WTC11 (cell line): ENCODE measurements at regions not wholly inside any gene's neighbourhood (a gene's known extent, or its start where the extent isn't known, plus 50 kb on each side); places are given as distances from the start of the nearest gene placed in this dataset.

Experiments
- ATAC-seq: fragments of 200-7000 bp; cut with Tn5 transposase; 2 replicates; pipeline ENCODE4 v1.10.0; 2021; ENCODE audit warnings: mild to moderate bottlenecking, moderate library complexity
- CTCF ChIA-PET: fragments of 300-600 bp; sonication (Branson Sonifier 250); formaldehyde crosslinking; loops from one replicate; lab custom pipeline; 2021; ENCODE audit warnings: antibody characterized with exemption; lab: Charles Lee
- POLR2A ChIA-PET: fragments of 350-600 bp; sonication (Branson Sonifier 250); formaldehyde crosslinking; loops from one replicate; lab custom pipeline; 2021; ENCODE audit warnings: antibody characterized with exemption; lab: Charles Lee
- DNase-seq: peaks from one replicate; pipeline ENCODE4 v3.0.0; 2021; ENCODE audit warnings: low spot score
- H3K27ac Mint-ChIP-seq: 2 replicates; pipeline ENCODE4 v1.8.0; 2021; ENCODE audit warnings: mixed read lengths
- H3K27me3 Mint-ChIP-seq: 2 replicates; pipeline ENCODE4 v1.8.0; 2021; ENCODE audit warnings: low read depth, mild to moderate bottlenecking, moderate library complexity, mixed read lengths
- H3K36me3 Mint-ChIP-seq: 2 replicates; pipeline ENCODE4 v1.8.0; 2021; ENCODE audit warnings: mixed read lengths
- H3K4me1 Mint-ChIP-seq: 2 replicates; pipeline ENCODE4 v1.8.0; 2022; ENCODE audit warnings: mixed read lengths
- H3K4me3 Mint-ChIP-seq: 2 replicates; pipeline ENCODE4 v1.8.0; 2021; ENCODE audit warnings: mild to moderate bottlenecking, moderate library complexity, mixed read lengths
- H3K9me3 Mint-ChIP-seq: 2 replicates; pipeline ENCODE4 v1.8.0; 2021; ENCODE audit warnings: mixed read lengths
- AR ChIP-seq: fragments of 250-450 bp; sonication (Bioruptor Pico); IDR thresholded peaks from 2 replicates; pipeline ENCODE4 v1.9.0; 2021; ENCODE audit warnings: mild to moderate bottlenecking
- ATF1 ChIP-seq: sonication (generic); formaldehyde crosslinking; IDR thresholded peaks from 2 replicates; pipeline ENCODE4 v1.8.1; 2023; ENCODE audit warnings: mild to moderate bottlenecking, moderate library complexity, missing genetic modification reagents
- ATF2 ChIP-seq: sonication (generic); formaldehyde crosslinking; IDR thresholded peaks from 2 replicates; pipeline ENCODE4 v1.8.1; 2022; ENCODE audit warnings: low read depth, missing genetic modification reagents, borderline replicate concordance
- ATF3 ChIP-seq: sonication (generic); formaldehyde crosslinking; conservative IDR thresholded peaks from 2 replicates; pipeline ENCODE4 v1.8.1; 2022; ENCODE audit warnings: mild to moderate bottlenecking, missing genetic modification reagents
- ATF6 ChIP-seq: sonication (generic); formaldehyde crosslinking; IDR thresholded peaks from 2 replicates; pipeline ENCODE4 v1.8.1; 2023; ENCODE audit warnings: mild to moderate bottlenecking, missing genetic modification reagents
- CREB1 ChIP-seq: sonication (generic); formaldehyde crosslinking; IDR thresholded peaks from 2 replicates; pipeline ENCODE4 v1.8.0; 2023; ENCODE audit warnings: mild to moderate bottlenecking, missing genetic modification reagents
- FOXK1 ChIP-seq: sonication (generic); formaldehyde crosslinking; IDR thresholded peaks from 2 replicates; pipeline ENCODE4 v1.8.0; 2022; ENCODE audit warnings: mild to moderate bottlenecking, moderate library complexity, missing genetic modification reagents
- GABPB1 ChIP-seq: sonication (generic); formaldehyde crosslinking; IDR thresholded peaks from 2 replicates; pipeline ENCODE4 v1.8.1; 2023; ENCODE audit warnings: mild to moderate bottlenecking, missing genetic modification reagents
- GRHL2 ChIP-seq: fragments of 250-450 bp; sonication (Bioruptor Pico); IDR thresholded peaks from 2 replicates; pipeline ENCODE4 v1.8.0; 2022; ENCODE audit warnings: mild to moderate bottlenecking, moderate library complexity; ENCODE audit not compliant: insufficient replicate concordance, severe bottlenecking
- IRF2 ChIP-seq: sonication (generic); formaldehyde crosslinking; IDR thresholded peaks from 2 replicates; pipeline ENCODE4 v1.8.0; 2022; ENCODE audit warnings: low read depth, missing genetic modification reagents, borderline replicate concordance
- JUN ChIP-seq: sonication (generic); formaldehyde crosslinking; IDR thresholded peaks from 2 replicates; pipeline ENCODE4 v1.8.0; 2023; ENCODE audit warnings: mild to moderate bottlenecking, missing genetic modification reagents
- MAX ChIP-seq: sonication (generic); formaldehyde crosslinking; IDR thresholded peaks from 2 replicates; pipeline ENCODE4 v1.8.0; 2022; ENCODE audit warnings: mild to moderate bottlenecking, missing genetic modification reagents
- MLX ChIP-seq: sonication (generic); formaldehyde crosslinking; IDR thresholded peaks from 2 replicates; pipeline ENCODE4 v1.8.1; 2023; ENCODE audit warnings: mild to moderate bottlenecking, missing genetic modification reagents, moderate library complexity
- MXD4 ChIP-seq: fragments of 250-450 bp; sonication (Bioruptor Pico); IDR thresholded peaks from 2 replicates; pipeline ENCODE4 v1.8.0; 2021; ENCODE audit warnings: mild to moderate bottlenecking, moderate library complexity, borderline replicate concordance
- NFATC4 ChIP-seq: fragments of 250-450 bp; sonication (Bioruptor Pico); IDR thresholded peaks from 2 replicates; pipeline ENCODE4 v1.9.0; 2021; ENCODE audit warnings: mild to moderate bottlenecking
- NFE2L1 ChIP-seq: sonication (generic); formaldehyde crosslinking; IDR thresholded peaks from 2 replicates; pipeline ENCODE4 v1.8.1; 2023; ENCODE audit warnings: missing genetic modification reagents
- NR3C1 ChIP-seq: sonication (generic); formaldehyde crosslinking; conservative IDR thresholded peaks from 2 replicates; pipeline ENCODE4 v1.8.1; 2023; ENCODE audit warnings: low read depth, mild to moderate bottlenecking, missing genetic modification reagents
- PREB ChIP-seq: sonication (generic); formaldehyde crosslinking; IDR thresholded peaks from 2 replicates; pipeline ENCODE4 v1.8.1; 2022; ENCODE audit warnings: mild to moderate bottlenecking, missing genetic modification reagents, moderate library complexity, borderline replicate concordance
- TP53 ChIP-seq: sonication (generic); formaldehyde crosslinking; IDR thresholded peaks from 2 replicates; pipeline ENCODE4 v1.8.1; 2023; ENCODE audit warnings: mild to moderate bottlenecking, missing genetic modification reagents
- USF1 ChIP-seq: sonication (generic); formaldehyde crosslinking; IDR thresholded peaks from 2 replicates; pipeline ENCODE4 v1.8.0; 2022; ENCODE audit warnings: mild to moderate bottlenecking, missing genetic modification reagents
- USF2 ChIP-seq: sonication (generic); formaldehyde crosslinking; IDR thresholded peaks from 2 replicates; pipeline ENCODE4 v1.8.1; 2023; ENCODE audit warnings: mild to moderate bottlenecking, missing genetic modification reagents, moderate library complexity
- ZBTB21 ChIP-seq: sonication (generic); formaldehyde crosslinking; IDR thresholded peaks from 2 replicates; pipeline ENCODE4 v1.8.1; 2023; ENCODE audit warnings: mild to moderate bottlenecking, missing genetic modification reagents, borderline replicate concordance
- ZMAT4 ChIP-seq: fragments of 250-450 bp; sonication (Bioruptor Pico); IDR thresholded peaks from 2 replicates; pipeline ENCODE4 v1.9.0; 2021; ENCODE audit warnings: mild to moderate bottlenecking
- ZNF219 ChIP-seq: sonication (generic); formaldehyde crosslinking; IDR thresholded peaks from 2 replicates; pipeline ENCODE4 v1.8.0; 2023; ENCODE audit warnings: missing genetic modification reagents, mild to moderate bottlenecking, borderline replicate concordance
- ZNF396 ChIP-seq: fragments of 250-450 bp; sonication (Bioruptor Pico); IDR thresholded peaks from 2 replicates; pipeline ENCODE4 v1.8.0; 2021; ENCODE audit warnings: mild to moderate bottlenecking, moderate library complexity, borderline replicate concordance

- ATAC-seq = no peak
- H3K36me3 Mint-ChIP-seq = no peaks in the 10 kb centered on the region
- no peaks in the 10 kb centered on the region for H3K4me1 Mint-ChIP-seq
- no peak overlapping the region for H3K4me3 Mint-ChIP-seq
- no peak for DNase-seq
- H3K27ac Mint-ChIP-seq = no peak overlapping the region
- TF ChIP-seq TP53 (CRISPR knock-in tag) = no peak
- no peak for TF ChIP-seq NFE2L1 (CRISPR knock-in tag)
- no peak for TF ChIP-seq NFATC4
- no peak for TF ChIP-seq ATF2
- no peak for TF ChIP-seq GABPB1 (CRISPR knock-in tag)
- TF ChIP-seq PREB = no peak
- no peak for TF ChIP-seq ZBTB21 (CRISPR knock-in tag)
- no peak for TF ChIP-seq NR3C1
- no peak for TF ChIP-seq MAX (CRISPR knock-in tag)
- no peak for TF ChIP-seq FOXK1 (CRISPR knock-in tag)
- TF ChIP-seq, all 79 proteins: peak for 0
- no peaks in the 10 kb centered on the region for H3K9me3 Mint-ChIP-seq
- CTCF ChIA-PET = no interaction called here
- H3K27me3 Mint-ChIP-seq = no peaks in the 10 kb centered on the region
- POLR2A ChIA-PET = no interaction called here
Measured at GRCh38 chr14:39841088-39841487, 408.9 kb upstream of the FBXO33 start.

- H3K27ac Mint-ChIP-seq = no peak overlapping the region
- TF ChIP-seq ZMAT4 = no peak
- no peak for TF ChIP-seq CREB1 (CRISPR knock-in tag)
- TF ChIP-seq MLX (CRISPR knock-in tag) = no peak
- no peak for TF ChIP-seq USF2 (CRISPR knock-in tag)
- no peak for TF ChIP-seq ZNF396 (CRISPR knock-in tag)
- no peak for TF ChIP-seq JUN (CRISPR knock-in tag)
- no peak for TF ChIP-seq AR
- TF ChIP-seq ATF6 = no peak
- TF ChIP-seq TP53 (CRISPR knock-in tag) = no peak
- no peak for TF ChIP-seq ATF1 (CRISPR knock-in tag)
- TF ChIP-seq MXD4 (CRISPR knock-in tag) = no peak
- no peak for TF ChIP-seq ATF3 (CRISPR knock-in tag)
- TF ChIP-seq GABPB1 (CRISPR knock-in tag) = no peak
- no peak for TF ChIP-seq GRHL2 (CRISPR knock-in tag)
- TF ChIP-seq IRF2 (CRISPR knock-in tag) = no peak
- no peak for TF ChIP-seq USF1
- no peak for TF ChIP-seq ZNF219
- ChIA-PET CTCF (no interaction called here), POLR2A (no interaction called here)
- H3K36me3 Mint-ChIP-seq = no peaks in the 10 kb centered on the region
- DNase-seq (no peak), ATAC-seq (no peak)
- no peaks in the 10 kb centered on the region for H3K27me3 Mint-ChIP-seq
- H3K9me3 Mint-ChIP-seq = no peaks in the 10 kb centered on the region
- no peaks in the 10 kb centered on the region for H3K4me1 Mint-ChIP-seq
- no peak overlapping the region for H3K4me3 Mint-ChIP-seq
Measured at GRCh38 chr14:39827901-39828655, 395.8 kb upstream of the FBXO33 start.
